ENCODE measurements at regions not wholly inside any gene's neighbourhood (a gene's known extent, or its start where the extent isn't known, plus 50 kb on each side); places are given as distances from the start of the nearest gene placed in this dataset.

DNA sequence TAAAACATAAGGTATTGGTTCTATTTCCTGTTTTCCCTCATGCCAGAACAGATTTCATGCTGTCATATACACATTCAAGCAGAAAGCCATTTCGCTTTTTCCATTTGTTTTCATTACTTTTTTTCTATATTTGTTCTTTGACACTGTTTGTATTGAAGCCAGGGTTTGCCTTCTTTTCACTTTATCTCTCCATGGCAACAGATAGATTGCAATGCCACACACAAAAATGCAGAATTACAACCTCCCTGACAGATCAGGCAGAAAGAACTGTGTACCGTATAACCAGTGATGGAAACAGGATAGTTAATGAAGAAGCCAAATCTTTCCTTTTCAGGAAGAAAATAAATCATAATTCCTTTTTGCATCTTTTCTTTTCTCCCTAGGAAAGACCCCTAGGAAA lies 103.0 kb upstream of the PCGF5 start:
- TF ChIP-seq EZH2 (IDR thresholded peaks at IDR 0.05; ENCODE audit: low read length, unreplicated experiment), result no peak
- TF ChIP-seq, protein P1, sequence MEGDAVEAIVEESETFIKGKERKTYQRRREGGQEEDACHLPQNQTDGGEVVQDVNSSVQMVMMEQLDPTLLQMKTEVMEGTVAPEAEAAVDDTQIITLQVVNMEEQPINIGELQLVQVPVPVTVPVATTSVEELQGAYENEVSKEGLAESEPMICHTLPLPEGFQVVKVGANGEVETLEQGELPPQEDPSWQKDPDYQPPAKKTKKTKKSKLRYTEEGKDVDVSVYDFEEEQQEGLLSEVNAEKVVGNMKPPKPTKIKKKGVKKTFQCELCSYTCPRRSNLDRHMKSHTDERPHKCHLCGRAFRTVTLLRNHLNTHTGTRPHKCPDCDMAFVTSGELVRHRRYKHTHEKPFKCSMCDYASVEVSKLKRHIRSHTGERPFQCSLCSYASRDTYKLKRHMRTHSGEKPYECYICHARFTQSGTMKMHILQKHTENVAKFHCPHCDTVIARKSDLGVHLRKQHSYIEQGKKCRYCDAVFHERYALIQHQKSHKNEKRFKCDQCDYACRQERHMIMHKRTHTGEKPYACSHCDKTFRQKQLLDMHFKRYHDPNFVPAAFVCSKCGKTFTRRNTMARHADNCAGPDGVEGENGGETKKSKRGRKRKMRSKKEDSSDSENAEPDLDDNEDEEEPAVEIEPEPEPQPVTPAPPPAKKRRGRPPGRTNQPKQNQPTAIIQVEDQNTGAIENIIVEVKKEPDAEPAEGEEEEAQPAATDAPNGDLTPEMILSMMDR (conservative IDR thresholded peaks at IDR 0.05; ENCODE audit: low read depth, low read length), result no peak
- no peak for TF ChIP-seq EZH2phosphoT487 (IDR thresholded peaks at IDR 0.05; ENCODE audit: borderline replicate concordance, low read length)

Data from PC-3 (cell line).